ENCODE measurements at regions not wholly inside any gene's neighbourhood (a gene's known extent, or its start where the extent isn't known, plus 50 kb on each side); places are given as distances from the start of the nearest gene placed in this dataset.

GRCh38 chr13:40082639-40083038 lies 427.2 kb downstream of the COG6 start:
- DNase-seq = no peak

DNA sequence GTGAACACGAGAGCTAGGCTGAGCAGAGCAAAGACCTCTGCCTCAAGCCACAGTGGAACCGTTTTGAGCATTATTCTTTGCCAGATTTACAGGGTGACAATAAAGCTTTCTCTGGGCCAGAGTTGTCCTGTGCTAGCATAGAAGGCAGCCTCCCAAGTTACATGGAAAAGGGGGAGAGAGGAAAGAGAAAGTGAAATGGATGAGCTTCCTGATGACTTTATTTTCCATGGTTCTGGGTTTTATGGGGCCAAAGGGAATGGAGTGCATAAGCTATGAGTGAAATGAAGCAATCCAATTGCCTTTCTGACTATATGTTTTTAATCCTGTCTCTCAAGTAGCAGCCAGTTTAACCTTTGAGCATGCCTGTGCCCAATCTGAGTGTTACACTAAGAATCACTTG lies 428.4 kb downstream of the COG6 start:
- no peak for DNase-seq

DNA sequence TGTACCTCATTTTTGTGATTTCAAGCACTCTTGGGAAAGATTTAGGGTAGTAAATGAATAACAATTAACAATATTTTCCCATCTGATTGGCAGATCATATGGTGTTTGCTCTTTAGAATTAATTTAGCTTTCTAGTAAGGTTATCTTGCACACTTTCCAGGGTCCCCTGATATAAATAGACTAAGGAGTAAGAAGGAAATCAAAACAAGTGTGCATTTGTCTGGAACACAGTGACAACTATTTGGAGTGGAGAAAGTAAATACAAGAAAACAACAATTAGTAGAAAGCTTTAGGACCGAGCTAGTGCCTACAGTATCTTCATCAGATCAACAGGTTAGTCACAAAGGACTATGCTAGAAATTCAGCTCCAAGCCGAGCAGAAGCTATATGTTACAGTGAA lies 429.5 kb downstream of the COG6 start:
- DNase-seq = no peak

DNA sequence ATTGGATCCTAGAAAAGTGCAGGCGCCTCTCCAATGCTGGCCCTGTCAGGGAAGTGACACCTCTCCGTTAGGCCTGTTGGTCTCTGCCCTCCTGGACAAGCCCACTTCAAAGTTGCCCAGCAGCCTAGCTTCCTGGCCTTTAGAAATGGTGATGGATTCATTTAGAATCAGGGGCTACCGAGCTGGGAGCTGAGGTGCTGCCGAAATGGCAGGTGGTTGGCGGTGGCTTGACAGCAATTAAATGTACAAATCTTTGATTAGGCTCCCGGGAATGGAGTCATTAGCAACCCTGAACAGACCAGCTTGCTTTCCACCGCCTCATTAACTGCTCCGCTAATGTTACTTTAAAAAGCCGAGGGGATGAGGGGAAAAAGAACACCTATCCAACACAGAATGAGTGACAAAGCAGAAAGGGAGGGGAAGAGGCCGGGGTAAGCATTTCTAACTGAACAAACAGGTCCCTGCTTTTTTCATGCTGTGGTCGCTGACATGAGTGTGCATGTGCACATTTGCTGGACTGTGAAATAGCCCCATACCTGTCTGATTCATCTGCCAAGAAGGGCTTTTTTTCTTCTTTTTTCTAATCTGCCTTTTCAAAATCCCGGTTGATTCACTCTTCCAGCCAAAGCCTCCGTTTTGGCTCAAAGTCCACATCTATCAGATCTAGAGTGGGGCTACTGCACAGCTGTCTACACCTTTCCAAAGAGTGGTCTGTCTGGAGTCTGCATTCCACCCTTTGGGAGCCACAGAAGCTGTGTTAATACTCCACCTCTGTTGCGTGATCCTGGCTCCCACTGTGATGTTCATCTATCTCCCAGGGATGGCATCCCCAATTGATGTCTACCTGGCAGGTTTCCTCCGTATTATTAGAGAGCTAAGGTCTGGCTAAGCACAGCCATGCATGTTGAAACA lies 431.9 kb downstream of the COG6 start:
- no peak for DNase-seq

GRCh38 chr13:40094056-40094455 lies 438.6 kb downstream of the COG6 start:
- DNase-seq = no peak

DNA sequence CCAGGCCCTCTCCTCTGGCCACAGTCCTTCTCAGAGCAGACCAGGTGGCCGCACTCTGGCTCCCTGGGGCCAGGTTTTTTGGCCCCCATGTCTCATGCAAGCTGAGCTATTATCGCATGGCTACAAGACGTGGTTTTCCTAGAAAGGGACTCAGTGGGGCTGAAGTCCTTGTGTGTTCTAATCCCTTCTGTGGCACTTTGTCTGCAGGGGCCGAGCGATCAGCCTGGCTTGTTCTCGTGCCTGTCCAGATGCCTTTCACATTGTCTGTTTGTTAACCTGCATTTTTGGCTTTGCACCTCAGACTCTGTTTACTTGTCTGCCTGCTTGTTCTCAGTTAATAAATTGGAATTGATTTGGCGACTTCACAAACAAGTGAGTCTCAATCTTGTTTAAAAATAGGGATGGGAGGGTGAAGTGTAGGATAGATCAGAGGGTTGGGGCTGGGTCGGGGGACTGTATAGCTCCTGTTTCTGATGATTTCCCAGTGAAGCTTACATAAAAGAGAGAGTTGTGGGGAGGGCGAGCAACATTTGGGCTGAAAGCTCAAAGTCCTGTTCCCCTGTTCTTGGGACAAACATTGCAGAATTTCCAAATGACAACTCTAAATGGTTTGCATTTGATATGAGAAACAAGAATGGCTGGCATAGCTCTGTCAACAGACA lies 440.4 kb downstream of the COG6 start:
- no peak for DNase-seq

- no peak for DNase-seq
Observed at GRCh38 chr13:40096357-40096901, 441.0 kb downstream of the COG6 start.

DNA sequence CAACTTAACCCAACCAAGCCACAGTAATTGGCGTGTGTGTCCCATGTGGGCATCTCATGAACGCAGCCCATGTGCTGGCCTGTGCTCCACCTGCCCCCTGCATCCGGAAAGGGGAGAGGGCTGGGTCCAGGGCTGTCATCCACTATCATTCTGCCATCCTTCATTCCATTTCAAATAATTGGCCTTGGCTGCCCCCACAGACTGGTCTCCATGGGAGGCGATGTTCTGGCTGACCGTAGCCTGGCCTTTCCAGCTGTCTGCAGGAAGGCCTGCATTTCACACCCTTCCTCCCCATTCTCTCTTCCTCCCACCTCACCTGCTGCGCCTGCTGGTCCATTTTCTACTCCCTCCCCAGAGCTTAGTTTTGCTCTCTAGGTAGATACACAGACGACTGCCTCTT lies 442.8 kb downstream of the COG6 start:
- DNase-seq = no peak

DNA sequence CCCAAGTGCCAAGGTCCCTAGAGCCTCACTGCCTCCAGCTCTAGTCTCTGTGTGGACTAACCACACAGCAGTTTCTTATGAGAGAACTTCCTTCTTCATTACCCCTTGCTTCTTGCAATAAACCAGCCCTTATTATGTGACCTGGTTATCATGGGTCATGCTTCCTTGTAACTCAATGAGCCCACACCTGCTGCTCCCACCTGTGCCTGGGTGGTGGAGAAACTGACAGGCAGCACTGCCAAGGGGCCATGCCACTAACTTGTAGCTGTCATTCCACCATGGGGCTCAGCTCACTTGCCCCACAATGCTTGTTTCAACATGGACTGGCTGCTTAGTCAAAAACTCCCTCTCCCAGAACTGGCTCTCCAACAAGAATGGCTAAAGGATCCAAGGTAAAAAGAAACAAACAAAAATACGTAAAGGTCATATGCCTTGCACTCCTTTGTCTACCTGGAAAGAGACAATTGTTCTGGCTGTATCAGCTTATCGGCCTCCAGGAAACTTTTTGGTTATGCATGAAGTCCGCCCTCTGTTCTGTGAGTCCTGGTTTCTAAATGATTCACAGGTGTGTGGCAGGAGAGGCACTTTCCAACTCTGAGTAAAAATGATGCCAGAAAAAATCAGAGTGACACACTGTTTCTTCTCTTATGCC lies 446.4 kb downstream of the COG6 start:
- no peak for DNase-seq

- no peak for DNase-seq
Observed at GRCh38 chr13:40102360-40102727, 446.9 kb downstream of the COG6 start.

- DNase-seq = no peak
Observed at GRCh38 chr13:40102854-40103253, 447.4 kb downstream of the COG6 start.

DNA sequence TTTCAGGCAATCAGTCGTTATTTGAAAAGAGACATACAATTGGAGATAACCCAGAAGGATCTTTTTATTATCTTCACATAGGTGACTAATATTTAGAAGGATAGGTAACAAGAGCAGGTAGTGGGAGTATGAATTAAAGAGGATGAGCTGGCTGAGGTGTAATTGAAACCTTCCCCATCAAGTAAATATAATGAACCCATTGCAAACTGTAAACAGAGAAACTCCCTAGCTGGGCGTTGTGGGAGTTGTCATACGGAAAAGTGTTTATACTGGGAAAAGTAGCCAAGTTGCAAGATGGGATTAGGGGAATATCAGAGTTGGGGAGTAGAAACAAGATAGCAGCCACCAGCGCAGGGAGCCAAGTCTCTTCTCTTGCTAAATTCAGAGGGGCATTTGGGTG lies 448.4 kb downstream of the COG6 start:
- no peak for DNase-seq

GRCh38 chr13:40105231-40105630 lies 449.8 kb downstream of the COG6 start:
- DNase-seq = no peak

DNA sequence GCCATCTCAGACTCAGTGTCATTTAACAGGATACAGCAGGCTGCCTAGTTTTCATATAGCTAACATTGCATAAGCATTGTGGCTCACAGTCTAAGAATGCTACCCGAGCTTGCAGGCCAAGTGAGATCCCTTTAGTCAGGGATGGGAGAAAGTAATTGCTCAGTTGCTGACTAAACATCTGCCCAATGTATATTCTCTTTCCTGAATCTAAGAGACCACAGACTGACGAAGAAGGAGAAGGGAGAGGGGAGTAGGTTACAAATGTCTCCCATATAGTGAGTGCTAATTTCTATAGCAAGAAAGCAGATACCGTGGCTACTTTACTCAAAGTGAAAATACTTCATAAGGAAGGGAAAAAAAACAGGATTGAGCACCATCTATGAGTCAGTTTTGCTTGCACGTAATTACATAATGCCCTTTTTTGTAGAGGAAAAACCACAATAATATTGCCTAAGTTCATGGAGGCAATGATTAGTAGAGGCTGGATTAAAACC lies 453.9 kb downstream of the COG6 start:
- no peak for DNase-seq

- DNase-seq = no peak
Observed at GRCh38 chr13:40113643-40114304, 458.3 kb downstream of the COG6 start.

DNA sequence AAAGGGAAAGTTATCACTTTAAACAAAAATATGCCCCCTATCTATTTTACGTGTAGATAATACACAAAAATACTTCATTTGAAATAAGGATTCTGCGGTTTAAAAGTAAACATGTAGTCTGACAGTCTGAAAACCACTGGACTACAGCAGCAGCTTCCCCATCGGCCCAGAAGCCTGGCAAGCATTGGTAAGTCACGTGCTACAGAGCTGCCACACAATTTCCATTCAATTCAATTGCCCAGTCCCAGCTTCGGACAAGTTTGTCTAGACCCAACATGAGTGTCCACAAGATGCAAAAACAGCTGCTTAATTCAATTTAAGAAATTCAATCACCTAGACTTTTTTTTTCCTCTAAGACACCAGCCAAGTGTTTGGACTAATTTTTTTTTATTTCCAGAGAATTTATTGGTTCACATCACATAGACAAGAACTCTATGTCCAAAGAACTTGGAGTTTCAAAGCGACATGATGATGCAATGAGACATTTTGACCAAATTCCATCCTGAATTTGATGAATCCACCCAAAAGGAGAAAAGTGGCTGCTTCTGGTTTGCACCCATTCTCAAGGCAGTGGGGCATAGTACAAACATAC lies 458.9 kb downstream of the COG6 start:
- no peak for DNase-seq

DNA sequence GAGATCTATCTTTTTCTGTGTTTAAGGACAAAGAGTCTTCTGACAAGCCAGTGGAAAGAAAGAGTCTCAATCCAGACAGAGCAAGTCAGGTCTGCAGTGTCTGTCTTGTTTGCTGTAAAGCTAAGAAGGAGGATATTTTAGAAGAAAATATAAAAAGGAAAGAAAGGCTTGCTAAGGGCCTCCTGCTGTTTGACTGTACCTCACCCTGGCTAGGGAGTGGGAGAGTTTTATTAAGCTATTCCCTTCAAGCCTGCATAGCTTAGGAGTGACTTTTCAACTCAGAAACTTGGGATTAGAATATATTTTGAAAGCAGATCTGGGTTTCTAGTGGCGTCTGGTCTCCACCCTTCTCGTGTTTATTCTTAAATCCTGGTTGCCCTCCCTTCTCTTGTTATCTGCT lies 460.0 kb downstream of the COG6 start:
- no peak for DNase-seq

GRCh38 chr13:40116008-40116407 lies 460.5 kb downstream of the COG6 start:
- DNase-seq = no peak

- no peak for DNase-seq
Observed at GRCh38 chr13:40118337-40118736, 462.9 kb downstream of the COG6 start.

- DNase-seq = no peak
Observed at GRCh38 chr13:40119852-40120251, 464.4 kb downstream of the COG6 start.

DNA sequence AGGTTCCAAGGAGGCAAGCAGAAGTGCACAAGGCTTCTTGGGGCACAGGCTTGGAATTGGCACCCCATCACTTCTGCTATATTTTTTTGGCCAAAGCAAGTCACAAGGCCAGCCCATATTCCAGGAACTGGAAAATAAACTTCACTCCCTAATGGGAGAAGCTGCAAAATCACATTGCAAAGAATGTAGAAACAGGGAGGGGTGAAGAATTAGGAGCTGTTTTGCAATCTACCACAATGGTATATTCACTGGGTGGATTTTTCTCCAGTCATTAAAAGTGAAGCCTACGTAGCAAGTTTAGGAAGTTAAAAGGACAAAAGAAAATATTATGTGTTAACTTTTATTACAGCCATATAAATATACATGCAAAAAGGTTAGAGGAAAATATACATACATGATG lies 464.8 kb downstream of the COG6 start:
- DNase-seq = no peak

DNA sequence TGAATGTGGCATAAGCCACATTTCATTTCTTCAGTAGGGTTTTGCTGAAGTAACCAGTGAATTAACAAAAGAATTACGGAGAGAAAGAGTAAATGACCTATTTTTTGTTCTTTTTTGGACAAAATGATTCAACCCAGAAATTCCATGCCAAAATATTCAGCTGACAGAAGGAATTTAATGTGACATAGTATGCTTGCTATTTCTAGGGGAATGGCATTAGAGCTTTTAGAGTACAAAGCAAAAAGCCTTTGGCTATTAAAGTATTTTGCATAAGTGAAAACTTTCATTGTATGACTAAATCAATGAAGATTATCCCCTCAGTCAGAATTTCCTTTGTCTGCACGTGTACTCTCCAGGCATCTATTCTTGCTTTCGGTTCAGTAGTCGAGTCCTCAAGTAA lies 465.3 kb downstream of the COG6 start:
- DNase-seq = no peak

GRCh38 chr13:40121722-40122121 lies 466.3 kb downstream of the COG6 start:
- no peak for DNase-seq
